Kidney capillary endothelial cell (primary cell): ENCODE measurements at regions not wholly inside any gene's neighbourhood (a gene's known extent, or its start where the extent isn't known, plus 50 kb on each side); places are given as distances from the start of the nearest gene placed in this dataset.
A peak's percentile ranks its signal among the peaks of the same experiment; 100 is the strongest.
"Not testable (repeated sequence)": the region's sequence is repeated elsewhere in the genome, so short reads cannot be mapped to it uniquely, and the experiment has no call there.

Experiments used
- DNase-seq: peaks from one replicate; pipeline ENCODE4 v3.0.0-alpha.2; 2018; ENCODE audit warnings: low spot score

DNA sequence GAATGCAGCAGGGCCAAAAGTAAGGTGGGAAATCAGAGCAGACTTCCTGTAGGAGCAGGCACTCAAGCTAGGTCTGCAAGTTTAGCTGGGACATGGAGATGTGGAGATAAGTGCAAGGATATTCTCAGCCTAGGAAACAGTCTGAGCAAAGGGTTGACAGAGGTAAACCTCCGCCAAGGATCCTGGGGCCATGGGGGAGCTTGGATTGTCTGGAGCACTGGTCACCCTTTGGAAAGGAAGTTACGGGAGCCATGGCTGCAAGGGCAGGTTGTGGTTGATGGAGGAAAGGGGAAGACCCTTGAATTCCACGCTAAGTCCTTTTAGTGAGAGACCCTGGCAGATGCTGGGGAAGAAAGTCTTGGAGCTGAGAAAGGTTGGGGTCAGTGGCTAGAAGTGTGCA is 150.9 kb downstream of the PTPRU start:
- DNase-seq = no peak

- not testable (repeated sequence) for DNase-seq
These were observed 150.1 kb downstream of the PTPRU start for GRCh38 chr1:29386453-29386852.

GRCh38 chr1:29385966-29386365 is 149.6 kb downstream of the PTPRU start:
- no peak for DNase-seq

DNA sequence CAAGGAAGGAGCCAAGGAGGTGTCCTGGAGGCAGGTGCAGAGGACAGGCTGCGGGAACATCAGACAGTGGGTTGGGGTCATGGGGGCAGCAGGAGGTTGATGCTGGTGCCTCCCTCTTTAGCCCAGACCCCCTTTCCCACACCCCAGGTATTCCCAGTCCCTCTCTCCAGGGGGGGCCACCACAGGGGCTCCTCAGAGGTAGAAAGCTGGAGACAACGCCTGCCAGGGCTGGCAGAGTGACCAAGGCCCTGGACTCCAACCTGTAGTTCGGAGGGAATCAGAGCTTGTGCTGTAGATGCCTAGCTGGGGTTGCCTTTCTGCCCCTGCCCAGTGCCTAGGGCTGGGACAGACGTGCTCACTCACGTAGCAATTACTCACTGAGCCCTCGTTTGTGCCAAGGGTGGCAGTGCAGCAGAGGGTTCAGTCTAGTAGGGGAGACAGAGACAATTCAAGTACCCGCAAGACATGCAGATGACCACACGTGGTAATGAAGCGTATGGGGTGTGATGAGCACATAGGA is 148.2 kb downstream of the PTPRU start:
- no peak for DNase-seq

DNA sequence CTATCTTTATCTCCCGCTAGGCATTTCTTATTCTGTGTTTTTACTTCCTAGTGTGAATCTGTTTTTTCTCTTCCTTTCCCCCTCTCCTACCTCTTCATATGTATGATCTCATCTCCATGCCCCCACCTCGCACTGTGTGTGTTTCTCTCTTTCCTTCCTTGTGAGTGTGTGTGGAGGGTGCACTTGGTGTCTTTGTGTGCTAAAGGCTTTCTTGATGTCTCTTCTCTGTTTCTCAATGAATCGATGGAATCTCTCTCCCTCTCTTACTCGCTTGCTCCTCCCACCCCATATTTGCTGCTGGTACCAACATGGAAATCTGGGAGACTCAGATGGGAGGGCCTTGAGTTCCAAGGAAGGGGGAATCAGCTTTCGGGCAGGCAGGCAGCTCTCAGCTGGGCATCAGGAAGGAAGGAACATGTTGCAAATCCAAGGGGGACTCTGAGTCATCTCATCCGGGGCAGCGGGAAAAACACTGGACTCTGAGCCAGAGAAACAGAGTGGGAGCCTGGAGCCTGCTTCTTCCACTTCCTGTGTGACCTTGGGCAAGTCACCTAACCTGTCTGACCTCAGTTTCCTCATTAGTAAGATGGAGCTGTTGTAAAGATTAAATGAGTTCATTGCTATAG is 147.5 kb downstream of the PTPRU start:
- peak; percentile 91 for DNase-seq

DNA sequence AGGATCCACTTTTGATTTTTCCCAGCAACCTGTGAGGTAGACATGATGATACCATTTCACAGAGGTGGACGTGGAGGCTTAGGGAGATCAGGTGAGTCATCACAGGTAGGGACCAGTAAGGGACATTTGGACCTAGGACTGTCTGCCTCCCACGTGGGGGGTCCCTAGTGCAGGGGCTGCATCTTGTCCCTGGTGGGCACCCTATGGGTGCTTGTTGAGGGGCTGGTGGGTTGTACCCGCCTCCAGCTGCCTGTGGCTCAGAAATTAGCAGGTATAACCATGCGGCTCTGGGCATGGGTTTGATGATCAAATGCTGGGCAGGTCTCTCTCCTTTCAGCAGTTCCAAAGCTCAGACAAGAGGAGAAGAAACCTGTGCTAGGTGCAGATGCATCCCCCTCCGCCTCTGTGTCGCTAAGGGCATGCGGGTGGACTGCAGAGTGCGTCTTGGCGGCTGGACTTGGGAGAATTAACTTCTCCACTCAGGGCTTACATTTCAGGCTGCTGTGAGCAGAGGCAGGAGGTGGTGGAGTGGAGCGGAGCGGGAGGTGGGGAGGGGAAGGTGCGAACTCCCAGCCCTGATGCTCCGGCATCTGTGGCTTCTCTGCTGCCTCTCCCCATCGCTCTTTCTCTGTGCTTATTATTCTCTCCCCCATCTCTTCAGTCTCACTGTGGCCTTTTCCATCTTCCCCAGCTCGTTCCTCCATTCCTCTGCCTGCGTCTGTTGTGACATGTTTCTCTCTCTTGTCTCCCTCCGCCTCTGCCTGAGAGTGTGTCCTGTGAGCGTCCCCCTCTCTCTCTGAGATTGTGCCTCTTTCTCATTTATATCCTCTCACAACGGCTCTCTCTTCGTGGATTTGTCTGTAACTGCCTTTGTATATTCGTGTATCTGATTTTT is 146.8 kb downstream of the PTPRU start:
- DNase-seq = no peak

- no peak for DNase-seq
These were observed 145.1 kb downstream of the PTPRU start for GRCh38 chr1:29381426-29381825.

- DNase-seq = peak; percentile 47
These were observed 144.2 kb downstream of the PTPRU start for GRCh38 chr1:29380532-29380931.

DNA sequence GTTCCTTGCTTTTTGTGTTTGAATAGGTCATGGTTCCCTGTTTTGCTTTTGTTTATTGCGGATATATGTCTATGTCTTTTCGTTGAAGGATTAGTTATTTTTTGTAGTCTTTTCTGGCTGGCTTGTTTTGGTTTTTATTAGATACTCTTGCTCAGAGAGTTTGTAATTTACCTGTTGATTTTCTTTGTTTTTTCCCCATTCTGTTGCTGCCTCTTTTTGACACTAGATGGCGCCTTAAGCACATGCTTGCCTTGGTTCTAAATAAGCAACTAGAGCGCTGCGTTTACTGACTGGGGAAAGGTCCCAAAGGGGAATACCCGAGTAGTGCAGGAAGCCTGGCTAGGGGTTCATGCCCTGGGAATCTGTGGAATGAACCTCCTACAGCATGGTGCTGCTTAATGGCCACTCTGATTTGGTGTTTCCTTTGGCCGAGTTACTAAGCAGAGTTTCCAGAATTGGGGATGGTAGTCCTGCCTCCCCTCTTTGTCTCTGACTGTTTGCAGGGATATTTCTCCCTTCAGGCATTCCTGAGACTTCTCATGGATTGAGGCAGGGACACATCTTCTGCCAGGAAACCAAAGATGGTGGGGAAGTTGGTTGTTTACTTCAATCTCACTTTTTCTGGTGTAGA is 143.2 kb downstream of the PTPRU start:
- DNase-seq = peak; percentile 57
